HepG2 (cell line): ENCODE measurements at regions not wholly inside any gene's neighbourhood (a gene's known extent, or its start where the extent isn't known, plus 50 kb on each side); places are given as distances from the start of the nearest gene placed in this dataset.

ENCODE experiments used
- ATAC-seq: fragments of 200-7000 bp; cut with Tn5 transposase; 3 replicates; pipeline ENCODE4 v1.9.1; 2020; ENCODE audit warnings: mild to moderate bottlenecking, moderate library complexity
- BruUV-seq: library from RNA; stranded (reverse); fragments of 400-500 nt; replicated peaks from 2 replicates; lab custom pipeline; 2021; lab: Mats Ljungman, UMichigan
- CTCF ChIA-PET: fragments of 300-600 bp; formaldehyde crosslinking; extraction: SDS; loops from one replicate; lab custom pipeline; 2021; ENCODE audit warnings: low total read pairs, inconsistent platforms, low intra/inter-chr PET ratio; lab: Yijun Ruan, JAX
- POLR2A ChIA-PET: fragments of 350-600 bp; sonication (Branson Sonifier 250); formaldehyde crosslinking; loops from one replicate; lab custom pipeline; 2020; ENCODE audit warnings: antibody characterized with exemption, inconsistent platforms; lab: Yijun Ruan, JAX
- DNase-seq: peaks from one replicate; pipeline ENCODE4 v3.0.0-alpha.2; 2015; ENCODE audit warnings: low spot score
- FAIRE-seq: peaks from 3 replicates; lab custom pipeline; 2011; peaks lifted over from hg19 to GRCh38; lab: Jason Lieb, UNC
- H2AFZ ChIP-seq: one replicate; pipeline ENCODE4 v1.6.1; 2011; ENCODE audit warnings: low read length, inconsistent platforms
- H3K27ac ChIP-seq: fragments of 300-600 bp; 3 replicates; pipeline ENCODE4 v1.8.0; 2011; ENCODE audit warnings: mixed run types, mild to moderate bottlenecking, mixed read lengths, low read length, inconsistent platforms; ENCODE audit not compliant: insufficient read depth; ENCODE audit errors: extremely low read length
- H3K27me3 ChIP-seq, 2 experiments: fragments of 200-600 bp in 1 of 2; 2 replicates in 1 of 2; 3 replicates in 1 of 2; pipeline versions ENCODE4 v1.6.0 to v1.8.0; 2011; ENCODE audit warnings: low read length in 2 of 2, mild to moderate bottlenecking in 2 of 2, moderate library complexity in 2 of 2, inconsistent platforms in 1 of 2; ENCODE audit not compliant: insufficient read depth in 2 of 2, control insufficient read depth in 1 of 2
- H3K36me3 ChIP-seq, 2 experiments: fragments of 200-600 bp in 1 of 2; replicated peaks in 1 of 2; 2 replicates in 1 of 2; 3 replicates in 1 of 2; pipeline versions ENCODE4 v1.5.1 to v1.8.0; 2011; ENCODE audit warnings: low read length in 2 of 2, inconsistent platforms in 1 of 2; ENCODE audit not compliant: insufficient read depth in 2 of 2, control insufficient read depth in 1 of 2
- H3K4me1 ChIP-seq: 2 replicates; pipeline ENCODE4 v1.5.1; 2012; ENCODE audit warnings: low read length, inconsistent platforms; ENCODE audit not compliant: insufficient read depth
- H3K4me2 ChIP-seq: 2 replicates; pipeline ENCODE4 v1.6.0; 2011; ENCODE audit warnings: low read depth, low read length, inconsistent platforms
- H3K4me3 ChIP-seq, 3 experiments: fragments of 200-600 bp in 1 of 3; sonication (generic), shearing (Covaris generic) in 1 of 3; replicated peaks in 1 of 3; 2 replicates each; pipeline ENCODE4 v1.5.1; 2011 to 2016; ENCODE audit warnings: low read length in 3 of 3, inconsistent platforms in 2 of 3, low read depth in 2 of 3, mild to moderate bottlenecking in 2 of 3, control low read depth in 1 of 3, mixed read lengths in 1 of 3; ENCODE audit not compliant: insufficient read depth in 1 of 3
- H3K79me2 ChIP-seq: one replicate; pipeline ENCODE4 v1.6.1; 2011; ENCODE audit warnings: low read length, inconsistent platforms; ENCODE audit not compliant: insufficient read depth
- H3K9ac ChIP-seq: 2 replicates; pipeline ENCODE4 v1.6.0; 2011; ENCODE audit warnings: mild to moderate bottlenecking, low read depth, low read length, inconsistent platforms; ENCODE audit not compliant: insufficient read depth
- H3K9me3 ChIP-seq: 2 replicates; pipeline ENCODE4 v1.5.1; 2012; ENCODE audit warnings: mild to moderate bottlenecking, low read length
- H4K20me1 ChIP-seq: 2 replicates; pipeline ENCODE4 v1.6.0; 2011; ENCODE audit warnings: inconsistent platforms, mild to moderate bottlenecking, low read length, moderate library complexity; ENCODE audit not compliant: insufficient read depth
- DNMT3B ChIP-seq: conservative IDR thresholded peaks from 2 replicates; pipeline ENCODE4 v1.6.1; 2016; ENCODE audit warnings: missing biosample characterization, control low read depth
- EP300 ChIP-seq, 3 experiments: sonication (generic) in 1 of 3; formaldehyde crosslinking in 1 of 3; IDR thresholded peaks; 2 replicates each; pipeline versions ENCODE4 v1.5.1 to v1.6.1; 2011 to 2020; ENCODE audit warnings: low read depth in 2 of 3, low read length in 2 of 3, borderline replicate concordance in 1 of 3, improper control_type of control experiment in 1 of 3, mild to moderate bottlenecking in 1 of 3, missing genetic modification reagents in 1 of 3, moderate library complexity in 1 of 3
- FOXM1 ChIP-seq: sonication (generic); formaldehyde crosslinking; IDR thresholded peaks from 2 replicates; pipeline ENCODE4 v1.5.0; 2020; ENCODE audit warnings: missing genetic modification reagents
- FOXO1 ChIP-seq: sonication (generic); formaldehyde crosslinking; IDR thresholded peaks from 2 replicates; pipeline ENCODE4 v1.4.0; 2020; ENCODE audit warnings: missing genetic modification reagents
- MEIS1 ChIP-seq: sonication (generic); formaldehyde crosslinking; IDR thresholded peaks from 2 replicates; pipeline ENCODE4 v1.9.0; 2021; ENCODE audit warnings: mild to moderate bottlenecking, missing genetic modification reagents, moderate library complexity, borderline replicate concordance
- MIER3 ChIP-seq: IDR thresholded peaks from 2 replicates; pipeline ENCODE4 v1.6.1; 2016; ENCODE audit warnings: missing compliant biosample characterization, borderline replicate concordance
- NFIB ChIP-seq: sonication (generic); formaldehyde crosslinking; IDR thresholded peaks from 2 replicates; pipeline ENCODE4 v1.9.0; 2021; ENCODE audit warnings: missing genetic modification reagents, mild to moderate bottlenecking, borderline replicate concordance
- NFKBIZ ChIP-seq: IDR thresholded peaks from 2 replicates; pipeline ENCODE4 v1.6.1; 2018; ENCODE audit warnings: missing genetic modification reagents, missing compliant biosample characterization
- REST ChIP-seq, 2 experiments: IDR thresholded peaks; 2 replicates each; pipeline ENCODE4 v1.6.1; 2011 to 2012; ENCODE audit warnings: low read length in 2 of 2, borderline replicate concordance in 1 of 2, low read depth in 1 of 2, mild to moderate bottlenecking in 1 of 2, moderate library complexity in 1 of 2
- RXRA ChIP-seq: sonication (generic); formaldehyde crosslinking; IDR thresholded peaks from 2 replicates; pipeline ENCODE4 v1.5.1; 2020; ENCODE audit warnings: missing genetic modification reagents
- SMAD1 ChIP-seq: sonication (generic); formaldehyde crosslinking; IDR thresholded peaks from 2 replicates; pipeline ENCODE4 v1.4.0; 2020; ENCODE audit warnings: missing genetic modification reagents, low read depth, mild to moderate bottlenecking, borderline replicate concordance
- YEATS4 ChIP-seq: sonication (generic); formaldehyde crosslinking; IDR thresholded peaks from 2 replicates; pipeline ENCODE4 v1.4.0; 2020; ENCODE audit warnings: missing genetic modification reagents, borderline replicate concordance
- ZNF234 ChIP-seq: sonication (generic); formaldehyde crosslinking; conservative IDR thresholded peaks from 2 replicates; pipeline ENCODE4 v1.5.1; 2020; ENCODE audit warnings: mild to moderate bottlenecking, missing genetic modification reagents
- ZNF251 ChIP-seq: sonication (generic); formaldehyde crosslinking; IDR thresholded peaks from 2 replicates; pipeline ENCODE4 v1.9.0; 2021; ENCODE audit warnings: mild to moderate bottlenecking, missing genetic modification reagents
- ZNF496 ChIP-seq: sonication (generic); formaldehyde crosslinking; IDR thresholded peaks from 2 replicates; pipeline ENCODE4 v1.8.1; 2023; ENCODE audit warnings: mild to moderate bottlenecking, moderate library complexity, missing genetic modification reagents; ENCODE audit not compliant: insufficient replicate concordance
- ZNF576 ChIP-seq: sonication (generic); formaldehyde crosslinking; IDR thresholded peaks from 2 replicates; pipeline ENCODE4 v1.4.0; 2020; ENCODE audit warnings: mild to moderate bottlenecking, missing genetic modification reagents
- ZNF607 ChIP-seq: sonication (generic); formaldehyde crosslinking; IDR thresholded peaks from 2 replicates; pipeline ENCODE4 v1.5.1; 2020; ENCODE audit warnings: missing genetic modification reagents, mild to moderate bottlenecking, borderline replicate concordance
- ZSCAN29 ChIP-seq: sonication (generic); formaldehyde crosslinking; conservative IDR thresholded peaks from 2 replicates; pipeline ENCODE4 v1.4.0; 2020; ENCODE audit warnings: mild to moderate bottlenecking, missing genetic modification reagents
- WGBS: methylation state at CpG from one replicate; pipeline ENCODE4 v1.1.6; 2017; ENCODE audit warnings: low lambda C conversion rate; 5-methylcytosine and 5-hydroxymethylcytosine counted together
- in situ Hi-C: cut with HindIII; loops from 2 replicates; pipeline ENCODE4 v1.10.0; 2017; ENCODE audit warnings: low pct_unique_long_range_greater_than_20kb; ENCODE audit not compliant: extremely low pct_ligation_motif_present
- intact Hi-C: fragments of 100-400 bp; cut with micrococcal nuclease; formaldehyde crosslinking; loops from one replicate; pipeline ENCODE4 v1.10.0; 2022; ENCODE audit not compliant: unreplicated experiment

- TF ChIP-seq REST (IDR thresholded peaks at IDR 0.05; ENCODE audit: borderline replicate concordance in 1 of 2, low read depth in 1 of 2, low read length in 2 of 2) (no peak), ZSCAN29 (CRISPR knock-in tag) (no peak), NFKBIZ (CRISPR knock-in tag) (no peak), MEIS1 (no peak), SMAD1 (CRISPR knock-in tag) (no peak), ZNF251 (CRISPR knock-in tag) (no peak), NFIB (no peak), ZNF576 (CRISPR knock-in tag) (no peak), RXRA (CRISPR knock-in tag) (no peak)
- TF ChIP-seq, all 625 proteins: peak for 0
Observed at GRCh38 chr4:96691521-96691920, 851.6 kb downstream of the PDHA2 start (continued).

GRCh38 chr4:96698831-96699230 lies 858.9 kb downstream of the PDHA2 start:
- H3K4me2 ChIP-seq = no peak overlapping the region
- no TSS peak for BruUV-seq
- FAIRE-seq = no peak
- WGBS = 20% methylated on average over 2 of the region's 2 CpGs
- TF ChIP-seq EP300 (IDR thresholded peaks at IDR 0.05; ENCODE audit: low read depth in 2 of 2, low read length in 2 of 2) = no peak
- no peak for TF ChIP-seq EP300 (CRISPR knock-in tag; IDR thresholded peaks at IDR 0.05; ENCODE audit: borderline replicate concordance)
- TF ChIP-seq FOXM1 (CRISPR knock-in tag) = no peak
- TF ChIP-seq ZNF607 (CRISPR knock-in tag) = no peak
- TF ChIP-seq ZNF496 = no peak
- no peak for TF ChIP-seq ZNF234 (CRISPR knock-in tag)
- TF ChIP-seq MIER3 (CRISPR knock-in tag) = no peak
- no peak for TF ChIP-seq YEATS4
- no peak for TF ChIP-seq FOXO1
- no peak for TF ChIP-seq DNMT3B
- H3K36me3 ChIP-seq = no peaks in the 10 kb centered on the region
- H4K20me1 ChIP-seq = no peaks in the 10 kb centered on the region
- CTCF ChIA-PET = no interaction called here
- in situ Hi-C loops (no loop called here), intact Hi-C loops (no loop called here)
- POLR2A ChIA-PET = no interaction called here
- no peak overlapping the region for H2AFZ ChIP-seq
- no peaks in the 10 kb centered on the region; a peak in 1 of 5 replicates for H3K27me3 ChIP-seq
- no peak for DNase-seq
- no peak overlapping the region for H3K9ac ChIP-seq
- H3K27ac ChIP-seq = no peak overlapping the region
- H3K4me3 ChIP-seq = no peak overlapping the region
- ATAC-seq = no peak
- no peaks in the 10 kb centered on the region for H3K4me1 ChIP-seq
- no peaks in the 10 kb centered on the region for H3K79me2 ChIP-seq
- peaks cover 54% of the 10 kb centered on the region for H3K9me3 ChIP-seq
